ENCODE measurements at regions not wholly inside any gene's neighbourhood (a gene's known extent, or its start where the extent isn't known, plus 50 kb on each side); places are given as distances from the start of the nearest gene placed in this dataset.

DNA sequence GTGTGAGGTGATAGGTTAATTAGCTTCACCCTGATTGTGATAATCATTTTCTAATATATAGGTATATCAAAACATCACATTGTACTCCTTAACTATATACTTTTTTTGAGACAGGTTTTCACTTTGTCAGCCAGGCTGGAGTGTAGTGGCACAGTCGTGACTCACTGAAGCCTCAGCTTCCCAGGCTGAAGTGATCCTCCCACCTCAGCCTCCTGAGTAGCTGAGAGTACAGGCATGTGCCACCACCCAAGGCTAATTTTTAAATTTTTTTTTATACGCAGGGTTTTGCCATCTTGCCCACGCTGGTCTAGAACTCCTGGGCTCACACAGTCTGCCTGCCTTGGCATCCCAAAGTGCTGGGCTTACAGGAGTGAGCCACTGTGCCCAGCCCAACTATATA, 455.3 kb upstream of the MAF start:
- in situ Hi-C loops (cut with HindIII; ENCODE audit: low sequenced_read_pairs): no loop called here

DNA sequence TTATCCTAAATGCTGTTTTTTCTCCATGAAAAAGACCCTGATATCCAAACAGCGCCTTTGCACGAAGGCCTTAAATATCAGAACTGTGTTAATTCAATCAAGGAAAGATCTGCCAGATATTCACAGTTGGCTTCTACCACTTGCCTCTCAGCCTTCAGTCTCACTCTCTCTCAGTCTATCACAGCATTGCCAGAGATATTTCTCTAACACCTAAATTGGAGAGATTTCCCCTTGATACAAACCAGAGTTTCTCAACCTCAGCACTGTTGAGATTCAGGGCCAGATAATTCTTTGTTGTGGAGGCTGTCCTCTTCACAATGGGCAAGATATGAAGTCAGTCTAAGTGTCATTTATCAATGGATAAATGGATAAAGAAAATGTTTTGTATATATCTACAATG, 454.1 kb upstream of the MAF start:
- in situ Hi-C loops (cut with HindIII; ENCODE audit: low sequenced_read_pairs): no loop called here

DNA sequence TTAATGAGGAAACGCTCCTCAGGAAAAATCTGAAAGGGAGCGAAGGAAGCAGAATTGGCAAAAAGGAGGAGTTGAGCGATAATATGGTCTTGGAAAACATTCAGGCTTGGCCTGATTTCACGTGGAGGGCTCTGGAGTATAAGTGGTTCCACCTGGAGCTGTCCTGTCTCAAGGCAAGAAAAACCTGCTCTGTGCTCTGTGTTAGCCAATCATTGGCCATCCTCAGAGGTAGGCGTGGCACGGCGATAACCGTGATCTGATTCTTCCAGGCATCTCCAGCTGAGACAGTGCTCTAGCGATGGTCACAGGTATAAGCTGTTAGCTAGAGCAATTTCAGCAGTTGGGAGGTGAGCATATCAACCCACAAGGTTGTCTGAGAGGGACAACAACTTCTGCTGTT, 450.5 kb upstream of the MAF start:
- in situ Hi-C loops (cut with HindIII; ENCODE audit: low sequenced_read_pairs): no loop called here

DNA sequence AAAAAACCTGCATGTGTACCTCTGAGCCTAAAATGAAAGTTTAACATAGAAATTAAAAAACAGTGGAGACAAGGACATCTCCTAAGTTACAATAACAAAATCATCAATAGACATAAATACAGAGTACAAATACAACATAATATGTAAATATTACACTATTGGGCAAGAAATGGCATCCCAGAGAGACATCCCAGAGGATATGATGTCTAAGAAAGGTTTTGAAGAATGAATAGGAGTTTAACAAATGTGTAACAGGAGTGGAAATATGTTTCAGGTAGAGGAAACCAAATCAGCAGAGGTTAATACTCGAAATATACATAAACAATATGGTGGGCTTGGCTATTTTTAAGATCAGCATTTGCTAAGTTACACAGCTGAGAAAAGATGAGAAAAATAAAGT, 447.7 kb upstream of the MAF start:
- in situ Hi-C loops (cut with HindIII; ENCODE audit: low sequenced_read_pairs): loop anchor here (5.0 kb wide), 1 partner anchor 99 kb away; no protein-coding TSS in a partner anchor

DNA sequence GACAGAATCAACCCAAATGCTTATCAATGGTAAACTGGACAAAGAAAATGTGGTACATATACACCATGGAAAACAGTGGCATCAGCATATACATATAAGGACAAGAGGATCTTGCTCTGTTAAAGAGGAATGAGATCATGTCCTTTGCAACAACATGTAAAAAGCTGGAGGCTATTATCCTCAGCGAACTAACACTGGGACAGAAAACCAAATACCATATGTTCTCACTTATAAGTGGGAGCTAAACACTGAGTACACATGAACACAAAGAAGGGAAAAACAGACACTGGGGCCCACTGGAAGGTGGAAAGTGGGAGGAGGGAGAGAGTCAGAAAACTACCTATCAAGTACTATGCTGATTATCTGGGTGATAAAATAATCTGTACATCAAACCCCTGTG, 447.3 kb upstream of the MAF start:
- in situ Hi-C loops (cut with HindIII; ENCODE audit: low sequenced_read_pairs): loop anchor here (5.0 kb wide), 1 partner anchor 99 kb away; no protein-coding TSS in a partner anchor

DNA sequence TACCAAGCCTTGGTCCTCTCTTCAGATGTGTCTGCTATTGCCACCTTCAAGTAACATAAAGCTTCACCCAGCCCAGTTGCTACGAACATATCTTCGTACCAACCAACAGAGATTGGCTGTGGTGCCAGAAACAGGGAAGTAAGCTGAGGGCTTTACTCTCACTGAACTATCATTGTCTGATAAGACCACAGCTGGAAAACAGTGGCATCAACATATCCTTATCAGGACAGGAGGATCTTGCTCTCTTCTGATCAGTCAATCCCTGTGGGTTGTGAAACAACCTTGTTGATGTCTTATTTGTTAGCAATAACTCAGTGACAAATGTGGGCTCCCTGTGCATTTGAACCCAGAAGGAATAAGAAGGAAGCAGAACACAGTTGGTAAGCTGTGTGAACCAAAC, 446.3 kb upstream of the MAF start:
- in situ Hi-C loops (cut with HindIII; ENCODE audit: low sequenced_read_pairs): loop anchor here (5.0 kb wide), 1 partner anchor 100 kb away; no protein-coding TSS in a partner anchor

DNA sequence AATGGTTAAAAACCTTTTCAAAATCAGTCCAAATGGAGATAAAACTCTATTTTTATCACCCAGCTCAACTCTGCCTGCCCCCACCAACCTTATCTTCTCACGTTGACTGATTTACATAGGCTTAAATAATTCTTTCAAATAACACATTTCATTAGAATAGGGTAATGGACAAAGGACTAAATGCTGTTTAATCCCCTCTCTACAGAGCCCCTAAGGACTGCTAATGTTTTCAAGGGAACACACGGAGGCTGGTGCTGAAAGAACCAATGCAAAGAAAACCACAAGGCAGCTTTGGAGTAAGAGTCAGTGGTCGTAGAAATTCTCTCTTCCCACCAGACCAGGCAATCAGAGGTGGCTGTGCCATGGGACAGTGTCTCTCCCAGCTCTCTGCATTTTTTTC, 445.7 kb upstream of the MAF start:
- in situ Hi-C loops (cut with HindIII; ENCODE audit: low sequenced_read_pairs): loop anchor here (5.0 kb wide), 1 partner anchor 101 kb away; no protein-coding TSS in a partner anchor

DNA sequence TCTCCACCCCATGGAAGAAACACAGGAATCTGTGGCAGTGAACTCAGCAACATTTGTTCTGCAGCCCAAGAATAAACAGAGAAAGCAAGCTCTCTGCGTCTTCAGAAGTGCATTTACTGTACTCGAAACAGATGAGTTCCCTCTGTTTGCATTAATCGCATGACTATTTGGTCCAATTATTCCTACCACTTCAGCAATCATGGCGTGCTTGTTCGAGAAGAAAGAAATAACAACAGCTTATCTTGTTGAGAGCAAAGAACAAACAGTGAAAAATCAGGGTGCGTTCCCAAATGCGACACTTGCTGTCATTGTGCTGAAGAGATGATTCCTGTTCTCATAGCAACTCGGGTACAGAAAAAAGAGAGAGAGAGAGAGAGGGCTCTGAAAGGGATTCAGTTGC, 445.3 kb upstream of the MAF start:
- in situ Hi-C loops (cut with HindIII; ENCODE audit: low sequenced_read_pairs): loop anchor here (5.0 kb wide), 1 partner anchor 101 kb away; no protein-coding TSS in a partner anchor

DNA sequence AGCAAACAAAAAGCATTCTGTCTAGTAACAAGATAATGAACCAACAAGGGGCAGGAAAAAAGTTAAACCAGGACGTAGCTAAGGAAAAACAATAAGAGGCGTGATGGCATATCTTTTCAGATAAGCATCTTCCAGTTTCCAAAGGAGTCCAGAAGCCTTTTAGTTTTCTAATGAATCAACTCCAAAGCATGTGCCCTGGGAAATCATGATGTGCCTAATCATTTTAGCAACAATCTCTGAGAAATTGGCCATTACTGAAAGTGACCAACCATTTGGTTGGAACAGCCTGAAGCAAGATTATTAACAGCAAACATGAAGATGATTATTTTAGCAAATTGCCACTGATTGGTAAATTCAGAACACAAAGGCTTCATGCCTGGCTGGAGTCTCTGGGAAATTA, 440.9 kb upstream of the MAF start:
- in situ Hi-C loops (cut with HindIII; ENCODE audit: low sequenced_read_pairs): no loop called here

DNA sequence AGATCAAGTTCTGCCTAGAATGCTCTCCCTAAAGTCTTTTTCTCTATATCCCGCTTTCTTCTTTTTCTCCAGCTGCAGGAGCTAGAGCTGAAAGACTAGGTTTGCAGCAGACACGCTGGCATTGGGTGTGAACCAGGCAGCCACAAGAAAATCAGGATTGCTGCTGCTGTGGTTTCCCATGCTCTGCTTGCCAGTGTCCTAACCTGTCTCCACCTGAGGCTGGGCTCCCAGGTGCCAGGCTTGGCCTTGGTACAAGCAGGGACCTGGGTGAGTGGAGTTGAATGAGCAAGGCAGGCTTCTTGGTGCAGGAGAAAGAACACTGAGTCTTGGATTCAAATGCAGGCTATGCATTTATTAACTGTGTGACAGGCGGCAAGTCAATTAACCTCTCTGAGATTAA, 440.3 kb upstream of the MAF start:
- in situ Hi-C loops (cut with HindIII; ENCODE audit: low sequenced_read_pairs): no loop called here

DNA sequence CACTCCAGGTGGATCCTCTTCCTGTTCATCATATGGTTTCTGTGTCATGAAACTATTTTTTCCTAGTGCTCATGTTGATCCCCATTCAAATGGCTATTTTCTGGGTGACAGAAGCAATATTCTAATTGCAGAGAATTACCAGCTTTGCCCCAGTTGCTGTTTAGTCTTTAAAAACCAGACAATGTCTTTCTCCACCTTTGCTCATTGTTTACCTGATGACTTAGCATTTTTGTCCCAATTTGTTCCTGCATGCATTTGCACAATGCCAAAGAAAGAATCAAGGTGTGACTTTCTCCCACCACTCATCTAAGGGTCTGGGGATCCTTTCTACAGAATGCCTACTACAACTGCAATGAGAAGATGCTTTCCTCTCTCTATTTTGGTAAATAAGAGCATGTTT, 439.9 kb upstream of the MAF start:
- in situ Hi-C loops (cut with HindIII; ENCODE audit: low sequenced_read_pairs): no loop called here

DNA sequence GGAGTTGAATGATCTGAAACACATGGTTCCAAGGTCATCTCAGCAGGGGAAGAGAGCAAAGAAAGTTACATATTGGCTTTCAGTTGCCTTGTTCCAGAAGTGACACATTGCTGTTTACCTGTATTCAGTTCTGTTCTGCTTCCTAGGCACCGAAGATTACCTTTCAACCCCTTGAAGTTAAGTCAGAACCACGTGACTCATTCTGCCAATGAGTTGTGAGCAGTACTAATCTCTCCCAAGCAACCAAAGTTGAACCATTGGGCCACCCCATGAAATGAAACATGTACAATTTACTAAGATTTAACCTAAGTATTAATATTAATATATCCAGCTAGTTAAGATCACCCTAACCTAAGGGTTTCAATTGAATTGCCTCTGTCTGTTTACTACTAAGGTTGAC, 439.2 kb upstream of the MAF start:
- in situ Hi-C loops (cut with HindIII; ENCODE audit: low sequenced_read_pairs): no loop called here

DNA sequence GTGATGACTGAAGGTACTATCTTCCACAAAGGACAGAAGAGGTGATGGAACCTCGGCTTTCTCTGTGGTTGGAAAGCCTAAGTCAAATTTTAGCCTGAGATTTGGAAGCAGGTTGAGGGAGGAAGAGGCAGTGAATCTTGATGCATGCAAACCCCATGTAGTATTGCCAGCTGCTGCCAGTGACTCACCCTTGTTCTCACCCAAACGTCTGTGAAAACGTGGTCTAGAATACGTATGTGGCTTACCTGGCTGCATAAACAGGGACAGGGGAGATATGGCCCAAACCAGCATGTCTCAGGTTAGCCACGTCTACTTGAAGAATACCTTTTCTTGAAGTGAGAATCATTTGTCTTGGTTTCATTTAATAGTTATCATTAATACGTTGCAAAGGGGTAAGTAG, 438.0 kb upstream of the MAF start:
- in situ Hi-C loops (cut with HindIII; ENCODE audit: low sequenced_read_pairs): no loop called here

DNA sequence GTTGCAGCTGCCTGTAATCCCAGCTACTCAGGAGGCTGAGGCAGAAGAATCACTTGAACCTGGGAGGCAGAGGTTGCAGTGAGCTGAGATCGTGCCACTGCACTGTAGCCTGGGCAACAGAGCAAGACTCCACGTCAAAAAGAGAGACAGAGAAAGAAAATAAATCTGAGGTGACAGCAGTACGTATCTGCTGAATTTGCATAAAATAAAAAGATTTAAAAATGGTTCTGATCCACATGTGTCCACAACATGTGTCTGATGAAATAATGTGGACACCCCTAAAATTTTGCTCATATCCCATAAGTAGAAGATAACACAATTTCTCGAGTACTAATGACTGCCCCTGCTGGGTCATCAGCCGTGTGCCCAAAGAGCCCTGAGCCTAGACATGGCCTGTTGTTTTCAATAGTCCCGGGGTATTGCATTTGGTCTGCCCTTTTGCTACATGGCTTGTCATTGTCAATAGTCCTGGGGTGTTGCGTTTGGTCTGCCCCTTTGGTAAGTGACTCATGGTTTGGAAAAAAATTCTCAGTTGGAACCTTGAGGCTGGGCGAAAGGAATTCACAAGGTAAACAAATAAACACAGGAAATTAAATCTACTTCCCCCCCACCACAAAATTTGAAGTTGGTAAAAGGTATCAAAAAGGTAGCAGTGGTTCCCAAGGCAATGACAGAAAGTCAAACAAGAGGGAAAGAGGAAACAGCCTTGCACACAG, 434.6 kb upstream of the MAF start:
- in situ Hi-C loops (cut with HindIII; ENCODE audit: low sequenced_read_pairs): no loop called here

DNA sequence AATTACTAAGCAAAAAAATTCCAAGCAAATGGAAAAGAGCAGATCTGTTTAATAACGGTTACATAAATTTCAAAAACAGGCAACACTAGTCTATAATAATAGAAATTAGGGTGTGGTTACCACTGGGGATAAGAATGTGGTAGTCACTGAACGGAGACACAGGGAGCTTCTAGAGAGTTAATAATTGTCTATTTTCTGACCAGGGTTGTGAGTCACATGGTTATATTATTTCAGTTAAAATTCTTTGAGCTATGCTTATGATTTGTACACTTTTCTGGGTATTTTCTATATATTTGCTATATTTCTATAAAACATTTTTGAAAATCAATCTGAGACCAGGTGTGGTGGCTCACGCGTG, 433.9 kb upstream of the MAF start:
- in situ Hi-C loops (cut with HindIII; ENCODE audit: low sequenced_read_pairs): no loop called here

DNA sequence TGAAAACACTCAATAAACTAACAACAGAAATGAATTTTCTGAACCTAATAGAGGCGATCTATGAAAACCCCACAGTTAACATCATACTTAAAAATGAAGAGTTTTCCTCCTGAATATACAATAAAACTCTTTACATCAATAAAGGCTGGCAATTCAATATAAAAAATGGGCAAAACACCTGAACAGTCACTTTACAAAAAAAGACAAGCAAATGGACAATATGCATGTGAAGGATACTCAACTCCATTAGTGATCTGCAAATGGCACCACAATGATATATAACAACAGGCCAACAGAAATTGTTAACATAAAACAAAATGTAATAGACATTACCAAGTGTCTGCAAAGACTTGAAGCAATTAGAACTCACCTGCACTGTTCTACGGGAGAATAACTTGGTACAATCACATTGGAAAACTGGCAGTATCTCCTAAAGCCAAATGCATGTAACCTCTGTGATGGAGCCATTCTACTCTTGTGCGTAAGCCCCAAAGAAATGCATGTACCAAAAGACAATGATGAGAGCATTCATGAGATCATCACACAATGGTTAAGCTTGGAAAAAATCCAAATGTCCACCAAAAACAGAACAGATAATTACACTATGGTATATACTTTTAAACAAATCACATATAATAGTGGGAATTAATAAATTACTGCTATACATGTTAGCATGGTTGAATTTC, 433.4 kb upstream of the MAF start:
- in situ Hi-C loops (cut with HindIII; ENCODE audit: low sequenced_read_pairs): no loop called here

DNA sequence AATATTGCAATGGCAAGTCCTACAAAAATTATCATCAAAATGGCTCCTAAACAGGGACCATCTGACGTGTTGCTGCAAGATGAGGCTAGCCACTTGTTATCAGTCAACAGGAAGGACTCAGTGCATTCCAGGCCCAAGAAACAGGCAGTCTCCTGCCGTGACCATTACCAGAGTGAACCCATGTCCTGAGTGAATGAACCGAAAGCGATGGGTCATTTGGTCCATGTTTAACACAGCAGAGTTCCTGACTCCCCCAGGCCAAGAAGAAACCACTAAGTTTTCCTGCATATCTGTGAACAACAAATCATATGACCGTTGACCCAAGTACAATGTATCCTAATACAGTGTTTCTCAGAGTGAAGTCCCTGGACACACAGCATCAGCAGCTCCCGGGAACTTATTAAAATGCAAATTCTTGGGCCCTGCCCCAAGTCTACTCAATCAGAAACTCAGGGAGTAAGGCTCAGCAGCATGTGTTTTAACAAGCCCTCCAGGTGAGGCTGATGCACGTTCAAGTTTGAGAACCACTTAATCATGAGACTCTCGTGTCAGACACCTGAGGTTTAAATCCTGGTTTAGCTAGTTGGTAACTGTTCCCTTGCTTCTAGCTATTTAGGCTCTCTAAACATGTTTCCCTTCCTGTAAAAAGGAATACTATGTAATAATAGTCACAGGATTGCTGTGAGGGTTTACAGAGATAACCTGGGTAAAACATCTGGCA, 429.4 kb upstream of the MAF start:
- in situ Hi-C loops (cut with HindIII; ENCODE audit: low sequenced_read_pairs): no loop called here

DNA sequence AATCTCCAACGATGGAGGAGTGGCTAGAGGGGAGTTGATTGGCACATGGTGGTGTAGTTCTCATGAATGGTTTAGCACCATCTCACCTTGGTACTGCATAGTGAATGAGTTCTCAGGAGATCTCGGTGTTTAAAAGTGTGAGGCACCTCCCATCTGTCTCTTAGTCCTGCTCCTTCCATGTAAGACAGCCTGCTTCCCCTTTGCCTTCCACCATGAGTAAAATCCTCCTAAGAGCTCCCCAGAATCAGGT, 428.8 kb upstream of the MAF start:
- in situ Hi-C loops (cut with HindIII; ENCODE audit: low sequenced_read_pairs): no loop called here

DNA sequence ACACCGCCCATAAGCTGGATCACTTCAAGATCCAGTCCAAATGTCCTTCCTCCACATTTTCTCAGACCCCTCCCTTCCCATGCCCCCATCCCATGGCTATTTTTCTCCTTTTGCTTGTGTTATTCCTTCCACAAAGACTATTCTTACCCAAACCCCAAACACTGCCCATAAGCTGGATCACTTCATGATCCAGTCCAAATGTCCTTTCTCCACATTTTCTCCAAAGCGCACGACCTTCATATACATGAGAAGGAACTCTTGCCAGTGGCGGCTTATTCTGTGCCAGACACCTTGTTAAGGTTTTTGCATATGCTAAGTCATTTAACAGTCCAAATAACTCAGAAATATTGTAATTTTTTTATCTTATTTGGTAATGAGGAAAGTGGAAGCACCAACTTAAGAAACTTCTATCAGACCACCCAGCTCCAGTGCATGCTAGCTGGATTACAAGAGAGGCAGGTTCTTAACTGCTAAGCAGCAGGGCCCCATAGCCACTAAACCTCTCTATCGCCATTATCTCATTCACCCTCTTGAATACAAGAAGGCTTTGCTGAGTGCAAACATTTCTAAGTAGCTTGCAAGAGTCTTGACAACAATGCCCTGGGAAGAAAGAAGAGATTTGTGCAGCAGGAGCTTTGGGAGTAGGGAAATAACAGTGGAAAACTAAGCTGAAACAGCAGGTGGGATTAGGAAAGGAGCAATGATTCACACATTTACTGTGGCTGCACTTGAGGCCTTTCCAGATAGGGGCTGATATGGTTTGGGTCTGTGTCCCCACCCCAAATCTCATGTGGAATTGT, 428.2 kb upstream of the MAF start:
- in situ Hi-C loops (cut with HindIII; ENCODE audit: low sequenced_read_pairs): no loop called here

DNA sequence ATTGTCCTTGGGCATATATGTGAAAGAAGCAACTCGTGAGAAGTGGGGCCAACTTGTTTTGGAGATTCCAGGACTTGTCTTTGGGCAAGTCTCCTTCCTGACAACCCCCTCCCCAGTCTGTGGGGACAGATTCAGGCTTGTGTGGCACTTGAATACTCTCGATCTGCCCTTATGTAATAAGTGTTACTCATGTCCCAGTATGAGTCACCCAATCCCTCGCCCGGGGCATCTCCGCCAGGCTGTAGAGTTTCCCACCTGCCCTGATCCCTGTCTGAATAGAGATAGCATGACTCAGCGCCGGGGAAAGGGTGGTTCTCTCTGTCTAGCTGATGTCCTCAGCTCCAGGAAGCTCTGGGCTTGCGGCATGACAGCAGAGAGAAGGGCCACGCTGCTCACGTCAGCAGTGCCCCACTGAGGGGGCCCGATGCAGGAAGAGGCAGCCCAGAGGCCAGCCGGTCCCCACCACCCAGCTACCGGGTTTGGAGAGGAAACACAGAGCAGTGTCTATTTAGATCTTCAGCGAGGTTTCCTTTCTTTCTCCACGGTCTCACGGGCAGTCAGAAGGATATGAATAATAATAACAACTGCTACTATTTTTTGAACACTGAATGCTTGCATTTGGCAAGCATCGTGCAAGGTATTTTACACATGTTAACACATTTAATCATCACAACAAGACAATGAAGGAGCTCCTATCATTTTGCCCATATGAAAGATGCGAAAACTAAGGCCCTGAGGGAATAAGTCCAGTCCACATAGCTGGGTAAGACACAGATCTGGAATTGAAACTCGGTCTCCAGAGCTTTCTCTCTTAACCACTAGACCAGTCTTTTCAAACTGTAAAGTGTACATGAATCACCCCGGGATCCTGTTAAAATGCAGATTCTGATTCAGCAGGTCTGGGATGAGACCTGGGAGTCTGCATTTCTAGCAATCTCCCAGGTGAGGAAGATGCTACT, 426.7 kb upstream of the MAF start:
- in situ Hi-C loops (cut with HindIII; ENCODE audit: low sequenced_read_pairs): no loop called here
